ENCODE measurements at regions not wholly inside any gene's neighbourhood (a gene's known extent, or its start where the extent isn't known, plus 50 kb on each side); places are given as distances from the start of the nearest gene placed in this dataset.

DNA sequence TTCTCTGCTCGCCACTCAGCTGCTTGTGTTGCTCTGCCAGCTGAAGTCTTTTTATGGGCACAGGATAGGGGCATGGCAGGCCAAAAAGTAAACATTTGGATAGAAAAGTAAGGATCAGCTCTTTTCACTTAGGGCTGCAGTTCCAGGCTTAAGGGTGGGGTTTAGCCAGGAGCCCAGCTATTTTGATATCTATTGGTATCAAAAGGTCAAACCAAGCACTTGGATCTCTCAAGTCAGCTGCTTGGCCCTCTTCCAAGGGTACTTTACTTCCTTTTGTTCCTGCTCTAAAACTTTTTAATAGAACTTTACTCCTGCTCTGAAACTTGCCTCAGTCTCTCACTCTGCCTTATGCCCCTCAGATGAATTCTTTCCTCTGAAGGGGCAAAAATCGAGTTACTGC is 55.7 kb upstream of the ABCC4 start:
- WGBS, 5 donors, result 76 to 93% (median 85%) methylated on average over 2 of the region's 2 CpGs
- Histone ChIP-seq H3K27ac (no peak overlapping the region), H3K36me3 (no peaks in the 10 kb centered on the region), H3K9me3 (peaks cover 0 to 8% (median 0%) of the 10 kb centered on the region in 8 donors), H3K4me1 (no peaks in the 10 kb centered on the region), H3K4me3 (no peak overlapping the region), H3K27me3 (replicated peaks in 1 of 7) (no peaks in the 10 kb centered on the region)
- intact Hi-C loops (cut with DNase I; ENCODE audit: low total_unique reads), result no loop called here
- peak; percentile 1 for DNase-seq
- no peak for TF ChIP-seq POLR2A (IDR thresholded peaks at IDR 0.05)

DNA sequence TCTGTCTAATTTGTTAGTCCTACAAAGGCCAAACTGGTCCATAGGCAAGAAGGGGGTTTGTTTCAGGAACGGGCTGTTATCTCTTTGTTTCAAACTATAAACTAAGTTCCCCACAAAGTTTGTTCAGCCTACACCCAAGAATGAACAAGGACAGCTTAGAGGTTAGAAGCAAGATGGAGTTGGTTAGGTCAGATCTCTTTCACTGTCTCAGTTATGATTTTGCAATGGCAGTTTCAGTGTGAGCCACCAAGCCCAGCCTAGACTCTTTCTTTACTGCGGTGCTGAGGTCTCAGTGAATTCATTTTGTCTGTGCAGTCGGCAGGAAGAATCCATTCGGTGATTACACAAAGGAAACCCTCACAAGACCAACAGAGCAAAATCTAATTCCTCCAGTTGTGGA is 56.6 kb upstream of the ABCC4 start:
- 83 to 95% (median 92%) methylated on average over 4 of the region's 4 CpGs for WGBS, 5 donors
- Histone ChIP-seq H3K27me3 (replicated peaks in 1 of 7) (no peaks in the 10 kb centered on the region), H3K9me3 (peaks cover 0 to 8% (median 0%) of the 10 kb centered on the region in 8 donors), H3K4me1 (no peaks in the 10 kb centered on the region), H3K27ac (no peak overlapping the region), H3K4me3 (no peak overlapping the region), H3K36me3 (no peaks in the 10 kb centered on the region)
- DNase-seq, result no peak
- TF ChIP-seq POLR2A (IDR thresholded peaks at IDR 0.05) (no peak), POLR2AphosphoS5 (IDR thresholded peaks at IDR 0.05) (no peak)
- TF ChIP-seq, protein P1, sequence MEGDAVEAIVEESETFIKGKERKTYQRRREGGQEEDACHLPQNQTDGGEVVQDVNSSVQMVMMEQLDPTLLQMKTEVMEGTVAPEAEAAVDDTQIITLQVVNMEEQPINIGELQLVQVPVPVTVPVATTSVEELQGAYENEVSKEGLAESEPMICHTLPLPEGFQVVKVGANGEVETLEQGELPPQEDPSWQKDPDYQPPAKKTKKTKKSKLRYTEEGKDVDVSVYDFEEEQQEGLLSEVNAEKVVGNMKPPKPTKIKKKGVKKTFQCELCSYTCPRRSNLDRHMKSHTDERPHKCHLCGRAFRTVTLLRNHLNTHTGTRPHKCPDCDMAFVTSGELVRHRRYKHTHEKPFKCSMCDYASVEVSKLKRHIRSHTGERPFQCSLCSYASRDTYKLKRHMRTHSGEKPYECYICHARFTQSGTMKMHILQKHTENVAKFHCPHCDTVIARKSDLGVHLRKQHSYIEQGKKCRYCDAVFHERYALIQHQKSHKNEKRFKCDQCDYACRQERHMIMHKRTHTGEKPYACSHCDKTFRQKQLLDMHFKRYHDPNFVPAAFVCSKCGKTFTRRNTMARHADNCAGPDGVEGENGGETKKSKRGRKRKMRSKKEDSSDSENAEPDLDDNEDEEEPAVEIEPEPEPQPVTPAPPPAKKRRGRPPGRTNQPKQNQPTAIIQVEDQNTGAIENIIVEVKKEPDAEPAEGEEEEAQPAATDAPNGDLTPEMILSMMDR (IDR thresholded peaks at IDR 0.05 in 8 of 11, conservative IDR thresholded peaks at IDR 0.05 in 3 of 11), result no peak
- intact Hi-C loops (cut with DNase I; ENCODE audit: low total_unique reads), result no loop called here

DNA sequence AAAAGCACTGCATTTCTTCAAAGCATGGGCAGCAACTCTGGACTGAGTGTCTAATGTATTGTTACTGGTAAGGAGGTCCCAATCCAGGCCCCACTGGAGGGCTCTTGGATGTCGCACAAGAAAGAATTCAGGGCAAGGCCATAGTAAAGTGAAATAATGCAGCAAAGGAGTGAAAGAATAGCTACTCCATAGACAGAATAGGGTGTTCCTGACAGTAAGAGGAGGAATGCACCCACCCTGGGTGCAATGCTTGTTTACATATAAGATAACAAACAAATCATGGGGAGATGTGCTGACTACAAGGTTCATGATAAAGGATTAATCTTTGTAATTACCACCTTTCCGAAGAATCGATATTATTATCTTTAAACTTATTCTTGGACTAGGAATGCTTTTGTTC is 58.8 kb upstream of the ABCC4 start:
- Histone ChIP-seq H3K36me3 (no peaks in the 10 kb centered on the region), H3K4me1 (no peaks in the 10 kb centered on the region), H3K4me3 (no peak overlapping the region), H3K9me3 (peaks cover 0 to 14% (median 5%) of the 10 kb centered on the region in 8 donors), H3K27ac (no peak overlapping the region), H3K27me3 (replicated peaks in 1 of 7) (no peaks in the 10 kb centered on the region)
- intact Hi-C loops (cut with DNase I; ENCODE audit: low total_unique reads), result no loop called here
- peak; percentile 13 for DNase-seq
- TF ChIP-seq, protein P1 (IDR thresholded peaks at IDR 0.05 in 8 of 11, conservative IDR thresholded peaks at IDR 0.05 in 3 of 11), result no peak
- WGBS, 5 donors, result 89 to 98% (median 93%) methylated on average over 3 of the region's 3 CpGs

DNA sequence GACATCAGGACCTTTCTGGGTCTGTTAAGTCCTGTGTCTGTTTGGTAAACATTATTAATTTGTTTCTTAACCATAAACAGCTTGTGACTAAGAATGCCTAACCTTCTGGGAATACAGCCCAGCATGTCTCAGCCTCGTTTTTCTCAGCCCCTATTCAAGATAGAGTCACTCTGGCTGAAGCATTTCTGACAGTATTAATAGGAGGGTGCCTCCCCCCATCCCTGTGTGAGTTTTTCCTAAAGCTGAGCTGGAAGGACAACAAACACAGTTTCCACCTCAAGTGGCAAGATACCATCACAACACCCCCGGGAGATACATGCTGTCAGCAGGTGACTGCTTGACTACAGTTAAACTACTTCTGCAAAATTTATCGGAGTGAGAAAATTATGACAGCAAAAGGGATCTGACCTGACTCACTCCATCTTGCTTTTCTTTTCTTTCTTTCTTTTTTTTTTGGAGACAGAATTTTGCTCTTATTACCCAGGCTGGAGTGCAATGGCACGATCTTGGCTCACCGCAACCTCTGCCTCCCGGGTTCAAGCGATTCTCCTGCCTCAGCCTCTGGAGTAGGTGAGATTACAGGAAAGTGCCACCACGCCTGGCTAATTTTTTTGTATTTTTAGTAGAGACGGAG is 59.3 kb upstream of the ABCC4 start:
- H3K36me3 ChIP-seq, result no peaks in the 10 kb centered on the region
- intact Hi-C loops (cut with DNase I; ENCODE audit: low total_unique reads), result no loop called here
- no peaks in the 10 kb centered on the region for H3K4me1 ChIP-seq
- peaks cover 0 to 14% (median 5%) of the 10 kb centered on the region in 8 donors for H3K9me3 ChIP-seq
- 80 to 90% (median 89%) methylated on average over 9 of the region's 9 CpGs for WGBS, 5 donors
- H3K4me3 ChIP-seq, result no peak overlapping the region
- TF ChIP-seq, protein P1 (IDR thresholded peaks at IDR 0.05 in 8 of 11, conservative IDR thresholded peaks at IDR 0.05 in 3 of 11), result no peak
- TF ChIP-seq POLR2AphosphoS5 (IDR thresholded peaks at IDR 0.05) (no peak), POLR2A (IDR thresholded peaks at IDR 0.05) (no peak)
- DNase-seq, result peak; percentile 9
- H3K27me3 ChIP-seq (replicated peaks in 1 of 7), result no peaks in the 10 kb centered on the region
- no peak overlapping the region for H3K27ac ChIP-seq

DNA sequence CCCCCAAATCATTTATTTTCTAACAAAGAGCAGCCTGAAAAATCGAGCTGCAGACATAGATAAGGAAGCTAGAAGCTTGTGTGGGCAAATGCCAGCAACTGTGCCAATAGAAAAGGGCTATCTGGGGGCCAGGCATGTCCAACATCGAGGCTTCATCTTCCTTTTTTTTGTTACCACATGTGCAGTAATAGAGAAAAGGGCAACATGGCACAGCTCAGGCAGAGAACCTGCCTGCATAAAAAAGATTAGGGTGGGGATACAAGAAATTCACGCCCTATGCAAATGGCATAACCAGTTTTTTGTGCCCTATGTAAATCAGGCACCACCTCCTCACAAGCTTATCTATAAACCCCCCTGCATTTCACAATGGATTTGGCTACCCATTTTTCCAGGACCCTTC is 60.4 kb upstream of the ABCC4 start:
- no peak overlapping the region for H3K27ac ChIP-seq
- H3K36me3 ChIP-seq, result no peaks in the 10 kb centered on the region
- H3K4me1 ChIP-seq, result no peaks in the 10 kb centered on the region
- TF ChIP-seq POLR2AphosphoS5 (IDR thresholded peaks at IDR 0.05) (no peak), POLR2A (IDR thresholded peaks at IDR 0.05) (no peak)
- TF ChIP-seq, protein P1 (IDR thresholded peaks at IDR 0.05 in 8 of 11, conservative IDR thresholded peaks at IDR 0.05 in 3 of 11), result no peak
- no peak for DNase-seq
- H3K27me3 ChIP-seq (replicated peaks in 1 of 7), result no peaks in the 10 kb centered on the region
- intact Hi-C loops (cut with DNase I; ENCODE audit: low total_unique reads), result no loop called here
- WGBS, 5 donors, result 35 to 53% (median 42%) methylated on average over 3 of the region's 3 CpGs
- H3K9me3 ChIP-seq, result peaks cover 0 to 13% (median 5%) of the 10 kb centered on the region in 8 donors
- H3K4me3 ChIP-seq, result no peak overlapping the region

Measured in spleen (tissue), 11 donors.